DOHH2 (cell line): ENCODE measurements at regions not wholly inside any gene's neighbourhood (a gene's known extent, or its start where the extent isn't known, plus 50 kb on each side); places are given as distances from the start of the nearest gene placed in this dataset.

ENCODE experiments used
- CTCF ChIP-seq: fragments of 200-600 bp; sonication (generic); IDR thresholded peaks from one replicate; pipeline ENCODE4 v1.5.1; 2014; ENCODE audit warnings: antibody characterized with exemption, mild to moderate bottlenecking, low read depth, low read length; ENCODE audit not compliant: poor library complexity, severe bottlenecking
- EZH2phosphoT487 ChIP-seq: fragments of 200-600 bp; sonication (generic); IDR thresholded peaks from 2 replicates; pipeline ENCODE4 v1.6.1; 2017; ENCODE audit warnings: borderline replicate concordance, mild to moderate bottlenecking, antibody characterized with exemption, low read length, moderate library complexity, mixed read lengths

DNA sequence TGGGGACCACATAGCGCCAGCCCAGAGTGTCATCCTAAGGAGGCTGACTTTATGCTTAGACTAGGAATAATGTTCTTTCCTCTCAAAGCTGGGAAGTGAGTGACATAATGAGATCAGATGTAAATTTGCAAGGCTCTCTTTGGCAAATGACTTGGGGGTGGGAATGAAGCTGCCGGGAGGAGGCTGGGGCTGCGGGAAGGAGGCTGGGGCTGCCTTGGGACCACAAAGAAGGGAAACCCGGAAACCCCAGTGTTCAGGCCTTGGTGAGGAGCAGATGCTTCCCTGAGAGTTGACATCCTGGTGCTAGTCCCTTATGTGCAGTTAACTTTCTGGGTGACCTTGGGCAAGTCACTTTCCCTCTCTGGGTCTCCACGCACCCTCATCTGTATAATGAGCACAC is 182.0 kb downstream of the CHST1 start:
- no peak for TF ChIP-seq CTCF
- TF ChIP-seq EZH2phosphoT487: no peak
